GM21737 (cell line): ENCODE measurements at regions not wholly inside any gene's neighbourhood (a gene's known extent, or its start where the extent isn't known, plus 50 kb on each side); places are given as distances from the start of the nearest gene placed in this dataset.
"Not testable (repeated sequence)": the region's sequence is repeated elsewhere in the genome, so short reads cannot be mapped to it uniquely, and the experiment has no call there.

Experiments used
- ATAC-seq: cut with Tn5 transposase; IDR thresholded peaks from one replicate; pipeline ENCODE4 v1.9.1; 2021; ENCODE audit warnings: mild to moderate bottlenecking, moderate library complexity; ENCODE audit not compliant: unreplicated experiment

DNA sequence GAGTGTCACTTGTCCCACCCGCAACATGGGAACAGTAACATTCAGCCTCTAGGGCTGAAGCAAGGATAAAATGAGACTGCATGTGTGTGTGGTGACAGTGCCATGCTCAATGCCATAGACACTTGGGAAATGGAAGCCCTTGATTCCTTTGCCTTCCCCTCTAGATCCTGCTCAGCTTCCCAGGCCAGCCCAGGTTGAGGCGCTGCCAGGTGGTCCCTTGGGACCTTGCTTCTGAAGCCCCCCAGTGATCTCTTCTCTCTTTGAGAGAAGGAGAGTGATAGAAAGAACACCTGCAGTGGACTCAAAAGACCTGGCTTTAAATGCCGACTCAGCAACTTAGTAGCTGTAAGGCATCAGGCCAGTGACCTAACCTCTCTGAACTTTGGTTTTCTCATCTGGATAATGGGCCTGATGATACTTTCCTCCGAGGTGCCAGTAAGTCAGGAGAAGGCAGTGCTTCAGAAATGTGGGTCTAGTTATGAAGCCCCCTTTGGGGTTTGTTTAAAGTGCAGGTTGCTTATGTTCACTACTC is 144.5 kb downstream of the RPLP1 start:
- ATAC-seq, result no peak

DNA sequence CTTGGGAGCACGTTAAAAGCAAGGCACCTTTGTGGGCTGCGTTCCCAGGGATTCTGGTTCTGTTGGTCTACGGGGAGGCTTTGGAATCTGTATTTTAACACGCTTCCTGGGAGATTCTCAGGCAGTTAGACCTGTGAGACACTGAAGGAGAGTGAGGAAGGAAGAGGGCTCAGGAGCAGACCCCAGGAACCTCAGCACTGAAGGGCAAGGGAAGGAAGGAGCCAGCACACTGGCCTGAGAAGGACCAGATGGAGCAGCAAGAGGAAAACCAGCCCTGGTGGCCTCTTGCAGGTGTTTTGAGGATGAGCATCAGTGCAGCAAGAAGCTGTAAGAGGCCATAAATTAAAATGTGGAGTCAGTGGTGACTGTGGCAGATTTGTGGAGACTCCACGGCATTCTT is 146.7 kb downstream of the RPLP1 start:
- ATAC-seq, result no peak

DNA sequence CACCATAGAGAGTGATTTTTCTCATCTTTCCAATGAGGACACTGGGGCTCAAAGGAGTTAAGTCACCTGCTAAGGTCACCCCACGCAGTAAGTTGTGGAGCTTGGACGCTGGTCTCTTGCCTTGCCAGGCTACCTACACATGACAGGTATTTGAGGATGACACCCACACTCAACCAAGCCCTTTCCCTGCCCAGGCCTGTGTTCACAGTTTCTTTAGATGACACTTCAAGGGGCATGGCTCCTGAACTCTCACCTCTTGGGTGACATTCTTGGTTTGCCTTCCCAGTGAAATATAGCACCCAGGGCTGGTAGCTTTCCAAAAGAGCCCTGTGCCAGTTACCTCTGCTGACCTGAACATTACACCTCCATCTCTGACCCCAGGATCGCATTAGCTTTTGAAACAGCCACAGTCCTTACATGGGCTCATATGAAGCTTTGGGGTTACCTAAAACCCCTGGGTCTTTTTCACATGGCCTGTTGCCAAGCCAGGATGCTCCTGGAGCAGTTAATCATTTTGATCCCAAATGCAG is 148.0 kb downstream of the RPLP1 start:
- ATAC-seq, result no peak

DNA sequence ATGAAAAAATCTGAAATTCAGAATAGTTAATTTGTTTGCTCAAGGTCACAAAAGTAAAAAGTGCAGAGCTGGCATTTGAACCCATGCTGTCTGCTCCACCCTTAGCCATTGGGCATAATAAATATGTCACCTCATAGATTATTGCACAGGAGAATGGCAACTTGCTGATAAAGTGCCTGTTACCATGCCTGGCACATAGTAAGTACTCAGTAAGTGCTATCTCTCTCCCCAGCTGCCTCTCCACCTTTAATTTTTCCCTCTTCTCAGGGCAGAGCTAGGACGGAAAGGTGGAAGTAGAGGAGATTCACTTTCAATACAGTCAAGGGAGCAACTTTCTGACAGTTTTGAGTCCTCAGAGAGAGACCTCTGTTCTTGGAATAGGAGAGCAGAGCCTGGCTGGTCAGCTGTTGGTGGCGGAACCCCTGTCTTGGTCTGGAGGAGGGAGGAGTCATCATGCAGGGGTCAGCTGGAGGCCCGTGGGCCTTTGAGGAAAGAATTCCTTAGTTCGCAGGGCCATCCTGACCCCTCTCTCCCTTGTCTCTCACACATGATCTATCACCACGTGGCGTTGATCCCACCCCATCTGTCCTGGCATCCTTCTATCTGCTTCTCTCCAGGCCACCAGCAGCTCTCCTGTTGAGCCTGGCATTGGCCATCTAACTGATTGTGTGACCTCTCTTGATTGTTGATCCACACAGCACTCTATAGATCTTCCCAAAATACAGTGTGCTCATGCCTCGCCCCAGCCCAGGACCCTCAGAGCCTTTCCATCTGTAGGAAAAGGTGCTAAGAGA is 149.3 kb downstream of the RPLP1 start:
- no peak for ATAC-seq

- ATAC-seq, result no peak
Measured at GRCh38 chr15:69602921-69603320, 150.3 kb downstream of the RPLP1 start.

GRCh38 chr15:69603369-69604071 is 150.9 kb downstream of the RPLP1 start:
- no peak for ATAC-seq

DNA sequence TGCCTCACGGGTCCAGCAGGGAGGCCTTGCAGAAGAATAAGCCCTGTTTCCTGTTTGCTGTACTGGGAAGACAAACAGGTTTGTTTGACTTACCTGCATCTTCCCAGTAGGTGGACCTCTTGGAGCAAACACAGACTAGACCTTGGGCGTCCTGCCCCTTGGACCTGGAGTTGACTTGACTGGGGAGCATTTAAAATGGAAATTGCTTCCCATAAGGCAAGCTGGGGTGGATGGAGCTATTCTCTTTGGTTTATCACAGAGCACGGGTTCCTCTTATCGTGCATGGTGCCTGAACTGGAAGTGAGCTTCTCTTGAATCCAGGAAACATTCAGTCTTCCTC is 151.4 kb downstream of the RPLP1 start:
- ATAC-seq, result no peak

DNA sequence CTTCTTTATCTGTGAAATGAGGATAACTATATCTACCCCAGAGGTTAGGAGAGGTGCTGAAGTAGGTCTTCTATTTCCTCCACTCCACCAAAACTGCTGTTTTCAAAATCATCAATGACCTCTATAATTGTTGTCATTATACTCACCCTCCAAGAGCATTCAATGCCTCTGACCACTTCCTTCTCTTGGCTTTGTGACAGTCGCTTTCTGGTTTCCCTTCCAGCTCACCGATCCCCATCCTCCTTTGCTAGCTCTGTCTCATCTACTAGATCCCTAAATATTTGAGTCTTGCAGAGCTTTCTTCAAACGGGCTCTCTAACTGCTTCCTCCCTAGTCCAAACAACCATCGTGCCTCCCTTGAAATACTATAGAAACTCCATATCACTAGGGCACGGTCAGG is 153.5 kb downstream of the RPLP1 start:
- no peak for ATAC-seq

- no peak for ATAC-seq
Measured at GRCh38 chr15:69606921-69607500, 154.4 kb downstream of the RPLP1 start.

DNA sequence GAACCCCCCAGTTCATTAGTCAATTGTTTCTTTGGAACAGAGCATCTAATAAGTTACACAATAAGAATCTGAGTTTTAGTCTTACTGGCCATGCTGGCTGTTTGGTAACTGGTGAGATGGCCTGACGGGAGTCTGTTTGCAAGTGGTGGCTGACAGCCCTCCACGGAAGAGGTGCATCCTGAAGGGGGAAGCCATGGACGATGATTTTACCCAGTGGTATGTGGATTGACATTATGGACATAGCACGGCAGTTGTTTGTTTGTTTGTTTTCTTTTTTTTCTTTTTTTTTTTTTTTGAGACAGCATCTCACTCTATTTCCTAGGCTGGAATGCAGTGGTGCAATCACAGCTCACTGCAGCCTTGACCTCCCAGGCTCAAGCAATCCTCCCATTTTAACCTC is 156.0 kb downstream of the RPLP1 start:
- ATAC-seq, result no peak

DNA sequence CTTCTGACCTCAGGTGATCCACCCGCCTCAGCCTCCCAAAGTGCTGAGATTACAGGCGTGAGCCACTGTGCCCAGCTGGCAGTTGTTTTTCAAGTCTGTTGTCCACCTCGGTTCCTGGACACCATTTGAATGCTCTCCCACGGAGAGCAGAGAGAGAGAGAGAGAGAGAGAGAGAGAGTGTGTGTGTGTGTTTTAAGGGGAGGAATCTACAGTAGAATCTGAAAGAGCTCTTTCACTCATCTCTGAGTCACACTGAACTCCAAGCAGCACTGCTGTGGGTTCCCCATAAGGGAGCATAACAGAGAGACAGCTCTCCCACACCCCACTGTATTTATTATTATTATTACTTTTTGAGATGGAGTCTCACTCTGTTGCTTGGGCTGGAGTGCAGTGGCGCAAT is 156.6 kb downstream of the RPLP1 start:
- no peak for ATAC-seq

- no peak for ATAC-seq
Measured at GRCh38 chr15:69609776-69610175, 157.2 kb downstream of the RPLP1 start.

- no peak for ATAC-seq
Measured at GRCh38 chr15:69610277-69610676, 157.7 kb downstream of the RPLP1 start.

DNA sequence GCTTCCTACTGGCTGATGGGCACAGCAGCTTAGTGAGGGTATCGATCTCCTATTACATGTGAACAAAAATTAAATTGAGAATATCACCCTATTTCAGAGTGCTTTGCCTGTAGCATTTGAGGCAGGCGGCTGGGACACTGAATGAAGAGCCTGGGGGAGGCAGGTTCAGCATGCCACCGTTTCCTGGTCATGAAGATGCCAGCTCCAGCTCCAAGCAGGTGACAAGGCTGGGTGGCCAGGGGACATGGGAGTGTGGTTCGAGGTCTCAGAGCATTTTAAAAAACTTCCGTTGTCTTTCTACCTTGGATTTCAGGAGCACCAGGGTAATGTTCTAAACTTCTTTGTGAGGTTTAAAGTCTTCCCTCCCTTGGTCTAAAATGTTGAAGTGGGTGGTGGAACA is 158.2 kb downstream of the RPLP1 start:
- no peak for ATAC-seq

GRCh38 chr15:69612112-69612511 is 159.5 kb downstream of the RPLP1 start:
- no peak for ATAC-seq

GRCh38 chr15:69613182-69613581 is 160.6 kb downstream of the RPLP1 start:
- ATAC-seq, result no peak

DNA sequence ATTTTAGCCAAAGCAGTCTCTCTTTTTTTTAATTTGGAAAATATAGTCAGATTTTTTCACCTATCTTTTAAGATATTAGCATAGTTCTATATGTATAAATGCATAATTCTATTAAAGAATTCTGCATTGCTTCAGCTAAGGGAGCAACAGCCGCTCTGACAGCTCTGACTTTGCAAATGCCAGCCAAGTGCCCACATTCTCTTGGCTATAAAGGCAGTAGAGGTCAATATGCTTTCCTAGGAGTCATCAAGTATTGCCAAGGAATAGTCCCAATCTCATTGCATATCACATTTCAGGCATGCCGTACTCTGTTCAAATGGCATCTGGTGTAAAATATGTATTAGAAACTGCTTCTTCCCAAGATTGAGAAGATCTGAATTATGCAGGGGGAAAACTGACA is 161.4 kb downstream of the RPLP1 start:
- no peak for ATAC-seq

DNA sequence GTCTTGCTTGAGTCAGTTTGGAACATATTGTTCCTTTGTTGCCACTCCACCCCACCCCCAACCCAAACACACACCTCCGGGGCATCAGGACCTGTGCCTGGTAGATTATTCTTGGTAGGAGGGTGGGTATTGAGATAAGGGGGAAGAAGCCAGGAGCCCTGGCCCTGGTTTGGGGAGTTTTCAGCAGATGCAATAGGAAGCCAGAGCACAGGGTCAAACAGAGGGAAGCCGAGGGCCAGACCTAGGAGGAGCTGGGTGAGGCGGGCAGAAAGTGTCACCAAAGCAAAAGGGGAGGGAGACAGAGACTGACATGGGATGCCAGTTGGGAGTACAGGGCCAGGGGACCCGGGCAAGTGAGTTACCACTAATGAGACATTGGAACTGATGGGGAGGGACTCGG is 163.1 kb downstream of the RPLP1 start:
- ATAC-seq, result no peak

- ATAC-seq, result no peak
Measured at GRCh38 chr15:69616558-69616957, 163.9 kb downstream of the RPLP1 start.

- ATAC-seq, result not testable (repeated sequence)
Measured at GRCh38 chr15:69617144-69617543, 164.5 kb downstream of the RPLP1 start.

DNA sequence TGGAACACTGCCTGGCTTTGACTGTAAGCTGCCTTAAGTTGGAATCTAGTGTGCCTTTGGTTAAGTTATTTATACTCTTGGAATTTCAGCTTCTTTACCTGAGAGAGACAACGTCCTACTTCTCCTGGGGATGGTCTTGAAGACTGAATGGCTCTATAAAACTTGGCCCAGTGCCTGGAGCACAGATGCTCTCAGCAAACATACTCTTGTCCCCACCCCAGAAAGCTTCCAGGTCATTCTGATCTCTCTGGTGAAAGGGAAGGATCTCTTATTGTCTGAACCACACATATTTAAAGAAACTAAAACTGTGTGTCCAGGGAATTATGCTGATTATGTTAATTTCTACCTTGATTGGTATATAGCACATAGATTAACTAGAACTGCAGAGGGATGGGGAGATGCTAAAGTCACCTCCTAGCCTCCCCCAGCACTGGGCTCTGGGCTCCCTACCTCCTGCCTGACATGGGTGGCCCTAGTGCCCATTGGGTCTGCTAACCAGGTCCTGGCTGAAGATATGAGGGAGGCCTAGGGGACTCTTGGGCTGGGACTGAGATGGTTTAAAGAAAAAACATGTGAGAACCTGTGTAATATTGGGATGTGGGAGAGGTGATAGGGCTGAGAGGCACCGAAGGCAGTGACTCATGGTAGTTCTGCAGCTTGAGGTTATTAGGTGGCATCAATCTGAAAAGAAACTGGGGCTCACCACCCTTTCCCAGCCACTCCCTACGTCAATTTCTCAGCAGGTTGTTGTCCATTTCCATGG is 171.0 kb downstream of the RPLP1 start:
- ATAC-seq, result no peak
